Stomach smooth muscle (tissue), 2 donors: ENCODE measurements at regions not wholly inside any gene's neighbourhood (a gene's known extent, or its start where the extent isn't known, plus 50 kb on each side); places are given as distances from the start of the nearest gene placed in this dataset.

Experiments used
- H3K27ac ChIP-seq: one replicate; pipeline ENCODE4 v1.7.0; 2013; ENCODE audit warnings: mild to moderate bottlenecking, low read length, inconsistent platforms
- H3K27me3 ChIP-seq, 2 donors: one replicate each; pipeline ENCODE4 v1.7.0; 2013; ENCODE audit warnings: low read length in 2 of 2; ENCODE audit not compliant: insufficient read depth in 2 of 2, control insufficient read depth in 1 of 2
- H3K36me3 ChIP-seq, 2 donors: one replicate each; pipeline ENCODE4 v1.7.0; 2013; ENCODE audit warnings: low read length in 2 of 2; ENCODE audit not compliant: control insufficient read depth in 2 of 2, insufficient read depth in 2 of 2
- H3K4me1 ChIP-seq: one replicate; pipeline ENCODE4 v1.7.0; 2013; ENCODE audit warnings: low read length; ENCODE audit not compliant: control insufficient read depth, insufficient read depth
- H3K4me3 ChIP-seq, 2 donors: one replicate each; pipeline ENCODE4 v1.7.0; 2013; ENCODE audit warnings: low read length in 2 of 2
- H3K9ac ChIP-seq, 2 donors: one replicate each; pipeline ENCODE4 v1.7.0; 2013; ENCODE audit warnings: low read length in 2 of 2, mild to moderate bottlenecking in 1 of 2
- H3K9me3 ChIP-seq, 2 donors: one replicate each; pipeline ENCODE4 v1.7.0; 2013; ENCODE audit warnings: low read length in 2 of 2; ENCODE audit not compliant: control insufficient read depth in 2 of 2
- donor health status: healthy.
- donor health status: Pancreatic carcinoma.

DNA sequence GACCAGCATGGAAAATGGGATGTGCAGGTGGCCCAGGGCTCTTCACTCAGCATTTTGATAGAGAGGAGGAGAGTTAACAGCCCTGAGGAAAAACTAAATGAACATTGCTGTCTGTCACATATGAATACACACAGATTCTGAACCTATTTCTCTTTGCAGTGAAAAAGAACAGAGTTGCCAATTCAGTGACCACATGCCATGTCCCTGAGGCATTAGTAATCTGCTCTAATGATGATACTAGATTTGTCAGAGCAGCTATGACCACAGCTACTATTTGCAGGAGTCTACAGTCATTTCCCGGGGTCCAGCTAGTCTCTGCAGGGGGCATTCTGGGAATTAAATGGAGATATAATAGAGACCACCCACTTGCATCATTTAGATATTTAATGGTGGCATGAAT lies 267.6 kb downstream of the TMX3 start:
- H3K4me3 ChIP-seq: no peak overlapping the region
- no peaks in the 10 kb centered on the region for H3K27me3 ChIP-seq
- no peaks in the 10 kb centered on the region for H3K9me3 ChIP-seq
- no peak overlapping the region for H3K9ac ChIP-seq
- no peak overlapping the region for H3K27ac ChIP-seq
- H3K4me1 ChIP-seq: no peaks in the 10 kb centered on the region
- H3K36me3 ChIP-seq: no peaks in the 10 kb centered on the region

DNA sequence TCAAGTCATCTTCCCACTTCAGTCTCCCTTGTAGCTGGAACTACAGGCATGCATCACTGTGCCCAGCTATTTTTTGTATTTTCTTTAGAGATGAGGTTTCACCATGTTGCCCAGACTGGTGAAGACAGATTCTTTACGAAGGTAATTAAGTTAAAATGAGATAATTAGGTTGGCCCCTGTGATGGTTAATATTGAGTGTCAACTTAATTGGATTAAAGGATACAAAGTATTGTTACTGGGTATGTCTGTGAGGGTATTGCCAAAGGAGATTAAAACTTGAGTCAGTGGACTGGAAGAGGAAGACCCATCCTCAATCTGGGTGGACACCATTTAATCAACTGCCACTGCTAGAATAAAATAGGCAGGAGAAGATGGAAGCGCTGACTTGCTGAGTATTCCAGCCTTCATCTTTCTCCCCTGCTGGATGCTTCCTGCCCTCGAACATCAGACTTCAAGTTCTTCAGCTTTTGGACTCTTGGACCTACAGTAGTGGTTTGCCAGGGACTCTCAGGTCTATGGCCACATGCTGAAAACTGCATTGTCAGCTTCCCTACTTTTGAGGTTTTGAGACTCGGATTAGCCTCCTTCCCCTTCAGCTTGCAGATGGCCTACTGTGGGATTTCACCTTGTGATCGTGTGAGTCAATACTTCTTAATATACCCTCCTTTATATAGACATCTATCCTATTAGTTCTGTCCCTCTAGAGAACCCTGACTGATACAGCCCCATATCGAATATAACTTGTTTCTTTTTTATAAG lies 269.1 kb downstream of the TMX3 start:
- no peaks in the 10 kb centered on the region for H3K36me3 ChIP-seq
- no peak overlapping the region for H3K4me3 ChIP-seq

DNA sequence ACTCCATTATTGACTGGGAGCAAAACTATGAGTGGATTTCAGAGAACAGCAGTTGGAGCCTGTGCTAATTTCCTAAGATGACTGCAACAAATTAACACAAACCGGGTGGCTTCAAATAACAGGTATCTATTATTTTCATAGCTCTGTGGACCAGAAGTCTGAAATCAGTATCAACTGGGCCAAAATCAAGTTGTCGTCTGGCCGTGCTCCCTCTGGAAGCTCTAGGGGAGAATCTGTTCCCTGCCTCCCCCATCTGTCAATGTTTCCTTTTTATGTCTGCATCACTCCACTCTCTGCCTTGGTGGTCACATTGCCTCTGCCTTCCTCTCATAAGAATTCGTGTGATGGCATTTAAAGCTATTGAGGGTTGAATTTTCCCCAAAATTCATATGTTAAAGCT lies 269.8 kb downstream of the TMX3 start:
- Histone ChIP-seq H3K9ac (no peak overlapping the region), H3K27me3 (no peaks in the 10 kb centered on the region), H3K9me3 (no peaks in the 10 kb centered on the region), H3K36me3 (no peaks in the 10 kb centered on the region), H3K4me3 (no peak overlapping the region), H3K27ac (no peak overlapping the region), H3K4me1 (no peaks in the 10 kb centered on the region)

More for the DNA sequence above, 269.1 kb downstream of the TMX3 start:
- H3K9ac ChIP-seq: no peak overlapping the region
- H3K27ac ChIP-seq: no peak overlapping the region
- no peaks in the 10 kb centered on the region for H3K9me3 ChIP-seq
- H3K27me3 ChIP-seq: no peaks in the 10 kb centered on the region
- H3K4me1 ChIP-seq: no peaks in the 10 kb centered on the region

DNA sequence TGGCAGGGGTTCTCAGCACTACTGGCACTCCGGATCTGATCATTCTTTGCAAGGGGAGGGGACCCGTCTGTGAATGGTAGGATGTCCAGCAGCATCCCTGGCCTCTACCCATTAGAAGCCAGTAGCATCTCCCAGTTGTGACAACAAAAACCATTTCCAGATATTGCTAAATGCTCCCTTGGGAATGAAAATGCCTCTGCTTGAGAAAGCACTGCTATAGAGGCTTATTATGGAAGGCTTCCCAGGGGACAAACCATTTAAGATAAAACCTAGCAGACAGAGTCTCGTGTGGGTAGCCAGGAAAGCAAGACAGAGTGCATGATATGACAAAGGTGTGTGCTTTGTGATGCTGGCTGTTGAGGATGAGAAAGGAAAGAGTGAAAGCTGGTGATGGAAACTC lies 273.7 kb downstream of the TMX3 start:
- Histone ChIP-seq H3K36me3 (no peaks in the 10 kb centered on the region), H3K27ac (no peak overlapping the region), H3K4me3 (no peak overlapping the region), H3K9ac (no peak overlapping the region), H3K9me3 (no peaks in the 10 kb centered on the region), H3K27me3 (no peaks in the 10 kb centered on the region), H3K4me1 (no peaks in the 10 kb centered on the region)

GRCh38 chr18:68440433-68440832 lies 274.5 kb downstream of the TMX3 start:
- no peak overlapping the region for H3K27ac ChIP-seq
- H3K9me3 ChIP-seq: no peaks in the 10 kb centered on the region
- no peaks in the 10 kb centered on the region for H3K27me3 ChIP-seq
- H3K9ac ChIP-seq: no peak overlapping the region
- H3K4me1 ChIP-seq: no peaks in the 10 kb centered on the region
- no peak overlapping the region for H3K4me3 ChIP-seq
- H3K36me3 ChIP-seq: no peaks in the 10 kb centered on the region

DNA sequence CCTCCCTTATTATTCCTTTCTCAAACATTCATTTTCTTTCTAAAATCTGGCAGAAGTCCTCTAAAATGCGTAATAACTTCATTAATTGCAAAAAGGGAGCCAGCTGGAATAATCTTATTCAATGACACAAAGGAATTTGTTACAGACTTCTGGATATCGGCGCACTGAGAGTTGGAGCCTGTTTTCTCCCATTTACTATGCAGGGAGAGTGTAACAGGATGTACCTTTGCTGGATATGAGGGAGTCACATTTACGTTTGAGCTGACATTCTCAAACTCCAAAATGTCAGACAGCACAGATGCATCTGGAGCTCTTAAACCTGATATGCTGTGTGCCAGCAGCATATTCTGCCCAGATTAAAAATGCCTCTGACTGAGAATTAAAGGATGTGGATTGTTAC lies 275.3 kb downstream of the TMX3 start:
- H3K9me3 ChIP-seq: no peaks in the 10 kb centered on the region

GRCh38 chr18:68438983-68439382 lies 275.9 kb downstream of the TMX3 start:
- peak overlapping the region; percentile 2 for H3K27ac ChIP-seq
- no peaks in the 10 kb centered on the region for H3K36me3 ChIP-seq
- no peak overlapping the region for H3K4me3 ChIP-seq
- no peaks in the 10 kb centered on the region for H3K9me3 ChIP-seq
- no peaks in the 10 kb centered on the region for H3K27me3 ChIP-seq
- H3K4me1 ChIP-seq: no peaks in the 10 kb centered on the region
- H3K9ac ChIP-seq: no peak overlapping the region

More for the DNA sequence above, 275.3 kb downstream of the TMX3 start:
- H3K27me3 ChIP-seq: no peaks in the 10 kb centered on the region
- no peaks in the 10 kb centered on the region for H3K36me3 ChIP-seq
- no peak overlapping the region for H3K9ac ChIP-seq
- H3K4me1 ChIP-seq: no peaks in the 10 kb centered on the region
- no peak overlapping the region for H3K4me3 ChIP-seq
- no peak overlapping the region for H3K27ac ChIP-seq

DNA sequence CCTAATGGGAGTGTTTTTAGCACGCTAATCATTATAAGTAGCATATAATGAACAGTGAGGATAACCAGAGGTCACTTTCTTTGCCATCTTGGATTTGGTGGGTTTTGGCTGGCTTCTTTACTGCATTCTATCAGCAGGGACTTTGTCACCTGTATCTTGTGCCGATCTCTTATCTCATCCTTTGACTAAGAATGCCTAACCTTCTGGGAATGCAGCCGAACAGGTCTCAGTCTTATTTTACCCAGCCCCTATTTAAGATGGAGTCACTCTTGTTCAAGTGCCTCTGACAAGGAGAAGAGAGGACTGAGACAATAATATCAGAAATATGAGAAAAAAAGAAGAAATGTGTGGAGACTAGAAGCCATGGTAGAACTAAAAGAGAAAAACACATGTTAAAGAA lies 276.4 kb downstream of the TMX3 start:
- Histone ChIP-seq H3K27ac (peak overlapping the region; percentile 2), H3K4me1 (no peaks in the 10 kb centered on the region)

GRCh38 chr18:68436485-68436884 lies 278.4 kb downstream of the TMX3 start:
- H3K36me3 ChIP-seq: no peaks in the 10 kb centered on the region
- H3K4me3 ChIP-seq: no peak overlapping the region
- H3K4me1 ChIP-seq: no peaks in the 10 kb centered on the region
- H3K27ac ChIP-seq: no peak overlapping the region
- no peak overlapping the region for H3K9ac ChIP-seq
- no peaks in the 10 kb centered on the region for H3K9me3 ChIP-seq
- no peaks in the 10 kb centered on the region for H3K27me3 ChIP-seq

More for the DNA sequence above, 276.4 kb downstream of the TMX3 start:
- Histone ChIP-seq H3K9ac (no peak overlapping the region), H3K9me3 (no peaks in the 10 kb centered on the region), H3K4me3 (no peak overlapping the region), H3K36me3 (no peaks in the 10 kb centered on the region), H3K27me3 (no peaks in the 10 kb centered on the region)

- H3K36me3 ChIP-seq: no peaks in the 10 kb centered on the region
- H3K9ac ChIP-seq: no peak overlapping the region
- H3K27ac ChIP-seq: no peak overlapping the region
- H3K9me3 ChIP-seq: no peaks in the 10 kb centered on the region
- no peak overlapping the region for H3K4me3 ChIP-seq
- no peaks in the 10 kb centered on the region for H3K4me1 ChIP-seq
- H3K27me3 ChIP-seq: no peaks in the 10 kb centered on the region
These were observed 279.3 kb downstream of the TMX3 start for GRCh38 chr18:68435581-68435980.

- no peak overlapping the region for H3K9ac ChIP-seq
- no peaks in the 10 kb centered on the region for H3K27me3 ChIP-seq
- H3K4me3 ChIP-seq: no peak overlapping the region
- no peaks in the 10 kb centered on the region for H3K9me3 ChIP-seq
- no peaks in the 10 kb centered on the region for H3K36me3 ChIP-seq
- H3K27ac ChIP-seq: no peak overlapping the region
- no peaks in the 10 kb centered on the region for H3K4me1 ChIP-seq
These were observed 283.0 kb downstream of the TMX3 start for GRCh38 chr18:68431922-68432198.
